ENCODE measurements at regions not wholly inside any gene's neighbourhood (a gene's known extent, or its start where the extent isn't known, plus 50 kb on each side); places are given as distances from the start of the nearest gene placed in this dataset.

GRCh38 chr6:80503660-80504059, 397.2 kb downstream of the BCKDHB start:
- TF ChIP-seq REST (IDR thresholded peaks at IDR 0.05; ENCODE audit: insufficient read depth in 1 of 2, low read depth in 2 of 2, low read length in 2 of 2) (no peak), TAF1 (IDR thresholded peaks at IDR 0.05; ENCODE audit: borderline replicate concordance, insufficient read depth, low read length) (no peak), SIN3A (IDR thresholded peaks at IDR 0.05; ENCODE audit: borderline replicate concordance, insufficient read depth, low read length) (no peak), FOXP2 (optimal IDR thresholded peaks at IDR 0.05; ENCODE audit: borderline replicate concordance, extremely low read depth, extremely low read length, insufficient read depth) (no peak), POLR2AphosphoS5 (IDR thresholded peaks at IDR 0.05; ENCODE audit: low read depth, low read length) (no peak)

- TF ChIP-seq SIN3A (IDR thresholded peaks at IDR 0.05; ENCODE audit: borderline replicate concordance, insufficient read depth, low read length) = no peak
- TF ChIP-seq FOXP2 (optimal IDR thresholded peaks at IDR 0.05; ENCODE audit: borderline replicate concordance, extremely low read depth, extremely low read length, insufficient read depth) = no peak
- TF ChIP-seq POLR2AphosphoS5 (IDR thresholded peaks at IDR 0.05; ENCODE audit: low read depth, low read length) = no peak
- TF ChIP-seq REST (IDR thresholded peaks at IDR 0.05; ENCODE audit: insufficient read depth in 1 of 2, low read depth in 2 of 2, low read length in 2 of 2) = no peak
These were observed 396.4 kb downstream of the BCKDHB start for GRCh38 chr6:80502871-80503270.

GRCh38 chr6:80501636-80502035, 395.2 kb downstream of the BCKDHB start:
- TF ChIP-seq TAF1 (IDR thresholded peaks at IDR 0.05; ENCODE audit: borderline replicate concordance, insufficient read depth, low read length) (no peak), REST (IDR thresholded peaks at IDR 0.05; ENCODE audit: insufficient read depth in 1 of 2, low read depth in 2 of 2, low read length in 2 of 2) (no peak), POLR2AphosphoS5 (IDR thresholded peaks at IDR 0.05; ENCODE audit: low read depth, low read length) (no peak), FOXP2 (optimal IDR thresholded peaks at IDR 0.05; ENCODE audit: borderline replicate concordance, extremely low read depth, extremely low read length, insufficient read depth) (no peak), SIN3A (IDR thresholded peaks at IDR 0.05; ENCODE audit: borderline replicate concordance, insufficient read depth, low read length) (no peak)

- no peak for TF ChIP-seq TAF1 (IDR thresholded peaks at IDR 0.05; ENCODE audit: borderline replicate concordance, insufficient read depth, low read length)
- TF ChIP-seq FOXP2 (optimal IDR thresholded peaks at IDR 0.05; ENCODE audit: borderline replicate concordance, extremely low read depth, extremely low read length, insufficient read depth) = no peak
- no peak for TF ChIP-seq SIN3A (IDR thresholded peaks at IDR 0.05; ENCODE audit: borderline replicate concordance, insufficient read depth, low read length)
- no peak for TF ChIP-seq POLR2AphosphoS5 (IDR thresholded peaks at IDR 0.05; ENCODE audit: low read depth, low read length)
- no peak for TF ChIP-seq REST (IDR thresholded peaks at IDR 0.05; ENCODE audit: insufficient read depth in 1 of 2, low read depth in 2 of 2, low read length in 2 of 2)
These were observed 383.6 kb downstream of the BCKDHB start for GRCh38 chr6:80489911-80490635.

Data from PFSK-1 (cell line).